ENCODE measurements at regions not wholly inside any gene's neighbourhood (a gene's known extent, or its start where the extent isn't known, plus 50 kb on each side); places are given as distances from the start of the nearest gene placed in this dataset.

- Histone ChIP-seq H3K36me3 (replicated peaks in 1 of 2; ENCODE audit: control insufficient read depth in 1 of 2, insufficient read depth in 2 of 2, low read length in 1 of 2) (no peaks in the 10 kb centered on the region), H3K9me2 (no peaks in the 10 kb centered on the region), H3K4me1 (ENCODE audit: control insufficient read depth in 1 of 2, insufficient read depth in 2 of 2, low read depth in 1 of 2, low read length in 1 of 2) (peaks cover 0 to 13% of the 10 kb centered on the region in 2 experiments; a peak in 1 of 4 replicates), H4K20me1 (ENCODE audit: insufficient read depth) (no peaks in the 10 kb centered on the region), H3K27me3 (ENCODE audit: insufficient read depth) (no peaks in the 10 kb centered on the region), H3K4me3 (ENCODE audit: low read depth in 2 of 2, low read length in 1 of 2) (no peak overlapping the region), H3K27ac (ENCODE audit: low read depth in 2 of 2, low read length in 1 of 2) (no peak overlapping the region), H3F3A (replicated peaks; ENCODE audit: insufficient read depth) (no peaks in the 10 kb centered on the region), H3K9me3 (no peaks in the 10 kb centered on the region), H2AFZ (ENCODE audit: low read depth) (no peak overlapping the region), H3K79me2 (ENCODE audit: insufficient read depth) (no peaks in the 10 kb centered on the region), H3K4me2 (no peak overlapping the region), H3K9ac (no peak overlapping the region)
- WGBS (ENCODE audit: low lambda C conversion rate): 24% methylated on average over 2 of the region's 2 CpGs
- CTCF ChIA-PET: interaction anchor here (0.5 kb wide), 1 partner anchor 233 kb away, joined by 3 read pairs; no protein-coding TSS in a partner anchor
- POLR2A ChIA-PET: no interaction called here
- no peak for DNase-seq
- TF ChIP-seq ELF1 (IDR thresholded peaks at IDR 0.05): no peak
- TF ChIP-seq CTCF (IDR thresholded peaks at IDR 0.05): no peak
- no peak for TF ChIP-seq MEF2A (IDR thresholded peaks at IDR 0.05; ENCODE audit: borderline replicate concordance, low read depth)
- TF ChIP-seq FOXM1 (IDR thresholded peaks at IDR 0.05; ENCODE audit: low read depth): no peak
- TF ChIP-seq NFIC (IDR thresholded peaks at IDR 0.05; ENCODE audit: borderline replicate concordance): no peak
- no peak for TF ChIP-seq FOSL2 (IDR thresholded peaks at IDR 0.05; ENCODE audit: borderline replicate concordance, low read depth)
- TF ChIP-seq RAD21 (IDR thresholded peaks at IDR 0.05; ENCODE audit: low read length): no peak
- TF ChIP-seq USF1 (IDR thresholded peaks at IDR 0.05; ENCODE audit: borderline replicate concordance, low read depth): no peak
- TF ChIP-seq USF2 (IDR thresholded peaks at IDR 0.05; ENCODE audit: borderline replicate concordance, low read depth, low read length): no peak
- TF ChIP-seq JUND (IDR thresholded peaks at IDR 0.05): no peak
- TF ChIP-seq RFX5 (IDR thresholded peaks at IDR 0.05; ENCODE audit: low read length): no peak
- no peak for TF ChIP-seq TEAD4 (IDR thresholded peaks at IDR 0.05; ENCODE audit: borderline replicate concordance, insufficient read depth)
- TF ChIP-seq SMC3 (IDR thresholded peaks at IDR 0.05; ENCODE audit: low read depth, low read length): no peak
- no peak for TF ChIP-seq MXI1 (IDR thresholded peaks at IDR 0.05; ENCODE audit: low read depth, low read length)
- TF ChIP-seq FOXJ3 (CRISPR knock-in tag; IDR thresholded peaks at IDR 0.05): no peak
- no peak for TF ChIP-seq NRF1 (IDR thresholded peaks at IDR 0.05; ENCODE audit: low read depth, low read length)
- TF ChIP-seq PBX3 (IDR thresholded peaks at IDR 0.05): no peak
Measured at GRCh38 chr11:115778928-115779650, 274.9 kb upstream of the CADM1 start.

All from SK-N-SH (cell line).